DMS114 treated with DMSO at 0.1 percent for 48 hours (cell line): ENCODE measurements at regions not wholly inside any gene's neighbourhood (a gene's known extent, or its start where the extent isn't known, plus 50 kb on each side); places are given as distances from the start of the nearest gene placed in this dataset.
"Not testable (repeated sequence)": the region's sequence is repeated elsewhere in the genome, so short reads cannot be mapped to it uniquely, and the experiment has no call there.

ENCODE experiments used
- DNase-seq: peaks from one replicate; lab custom pipeline; 2025; ENCODE audit not compliant: unreplicated experiment; lab: John Stamatoyannopoulos, UW

GRCh38 chr20:48385527-48385926, 442.3 kb downstream of the PREX1 start:
- no peak for DNase-seq

GRCh38 chr20:48385114-48385513, 442.7 kb downstream of the PREX1 start:
- no peak for DNase-seq

GRCh38 chr20:48384147-48384818, 443.5 kb downstream of the PREX1 start:
- DNase-seq, result no peak

GRCh38 chr20:48383252-48383651, 444.5 kb downstream of the PREX1 start:
- DNase-seq, result no peak

- DNase-seq, result no peak
Observed at GRCh38 chr20:48382304-48382703, 445.5 kb downstream of the PREX1 start.

- DNase-seq, result no peak
Observed at GRCh38 chr20:48381353-48382120, 446.3 kb downstream of the PREX1 start.

GRCh38 chr20:48380661-48381060, 447.1 kb downstream of the PREX1 start:
- no peak for DNase-seq

- DNase-seq, result no peak
Observed at GRCh38 chr20:48378976-48379675, 448.7 kb downstream of the PREX1 start.

- DNase-seq, result no peak
Observed at GRCh38 chr20:48377940-48378339, 449.9 kb downstream of the PREX1 start.

- no peak for DNase-seq
Observed at GRCh38 chr20:48375804-48376203, 452.0 kb downstream of the PREX1 start.

GRCh38 chr20:48374991-48375595, 452.7 kb downstream of the PREX1 start:
- no peak for DNase-seq

GRCh38 chr20:48374031-48374907, 453.5 kb downstream of the PREX1 start:
- not testable (repeated sequence) for DNase-seq

- DNase-seq, result no peak
Observed at GRCh38 chr20:48373555-48373934, 454.3 kb downstream of the PREX1 start.

- DNase-seq, result not testable (repeated sequence)
Observed at GRCh38 chr20:48372851-48373554, 454.8 kb downstream of the PREX1 start.

- DNase-seq, result no peak
Observed at GRCh38 chr20:48371211-48371610, 456.6 kb downstream of the PREX1 start.

- not testable (repeated sequence) for DNase-seq
Observed at GRCh38 chr20:48368580-48369021, 459.2 kb downstream of the PREX1 start.

- not testable (repeated sequence) for DNase-seq
Observed at GRCh38 chr20:48367541-48368358, 460.0 kb downstream of the PREX1 start.

- DNase-seq, result no peak
Observed at GRCh38 chr20:48366230-48366629, 461.6 kb downstream of the PREX1 start.
